GM23338 (cell line): ENCODE measurements at regions not wholly inside any gene's neighbourhood (a gene's known extent, or its start where the extent isn't known, plus 50 kb on each side); places are given as distances from the start of the nearest gene placed in this dataset.

ENCODE experiments used
- EZH2 ChIP-seq: fragments of 200-600 bp; sonication (generic); IDR thresholded peaks from one replicate; pipeline ENCODE4 v1.8.0; 2017; ENCODE audit warnings: antibody characterized with exemption, mild to moderate bottlenecking, low read depth; ENCODE audit not compliant: unreplicated experiment
- EZH2phosphoT487 ChIP-seq: fragments of 200-600 bp; sonication (generic); IDR thresholded peaks from one replicate; pipeline ENCODE4 v1.8.1; 2018; ENCODE audit warnings: antibody characterized with exemption; ENCODE audit not compliant: unreplicated experiment
- JUNB ChIP-seq: IDR thresholded peaks from one replicate; pipeline ENCODE4 v1.6.1; 2016; ENCODE audit warnings: antibody characterized with exemption; ENCODE audit not compliant: unreplicated experiment
- NANOG ChIP-seq: IDR thresholded peaks from 2 replicates; pipeline ENCODE4 v1.6.1; 2016; ENCODE audit warnings: antibody characterized with exemption, borderline replicate concordance
- POLR2AphosphoS5 ChIP-seq: IDR thresholded peaks from 2 replicates; pipeline ENCODE4 v1.6.1; 2016; ENCODE audit warnings: antibody characterized with exemption, low read depth
- TF ChIP-seq, protein P1 (sequence below): IDR thresholded peaks from one replicate; pipeline ENCODE4 v1.6.1; 2018; ENCODE audit warnings: antibody characterized with exemption; ENCODE audit not compliant: unreplicated experiment
- TF ChIP-seq, protein P2 (sequence below), 2 experiments: fragments of 200-600 bp in 1 of 2; sonication (generic) in 1 of 2; conservative IDR thresholded peaks; 2 replicates each; pipeline versions ENCODE4 v1.5.1 to v1.6.1; 2016 to 2017; ENCODE audit warnings: antibody characterized with exemption in 2 of 2, low read depth in 2 of 2, mild to moderate bottlenecking in 2 of 2, moderate library complexity in 1 of 2

DNA sequence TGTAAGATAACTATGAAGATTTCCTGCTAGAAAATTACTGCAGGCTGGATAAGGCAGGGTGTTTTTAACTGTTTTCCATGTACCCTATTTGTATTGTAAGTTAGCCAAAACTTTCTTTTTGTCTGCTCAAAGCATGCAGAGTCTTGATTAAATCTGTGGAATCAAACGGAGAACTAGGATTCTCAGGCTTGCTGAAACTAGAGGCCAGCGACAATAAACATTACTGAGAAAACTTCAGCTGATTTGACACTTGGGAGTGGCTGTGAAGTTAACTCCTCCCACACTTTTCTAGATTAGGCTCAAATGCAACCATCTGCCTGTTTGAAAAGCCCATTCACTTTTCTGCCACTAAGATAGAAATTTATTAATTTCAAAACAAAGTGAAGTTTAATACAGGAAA is 153.2 kb upstream of the FRMD4B start:
- TF ChIP-seq POLR2AphosphoS5 (no peak), EZH2 (no peak), EZH2phosphoT487 (no peak), NANOG (no peak), JUNB (no peak)
- TF ChIP-seq, protein P1, sequence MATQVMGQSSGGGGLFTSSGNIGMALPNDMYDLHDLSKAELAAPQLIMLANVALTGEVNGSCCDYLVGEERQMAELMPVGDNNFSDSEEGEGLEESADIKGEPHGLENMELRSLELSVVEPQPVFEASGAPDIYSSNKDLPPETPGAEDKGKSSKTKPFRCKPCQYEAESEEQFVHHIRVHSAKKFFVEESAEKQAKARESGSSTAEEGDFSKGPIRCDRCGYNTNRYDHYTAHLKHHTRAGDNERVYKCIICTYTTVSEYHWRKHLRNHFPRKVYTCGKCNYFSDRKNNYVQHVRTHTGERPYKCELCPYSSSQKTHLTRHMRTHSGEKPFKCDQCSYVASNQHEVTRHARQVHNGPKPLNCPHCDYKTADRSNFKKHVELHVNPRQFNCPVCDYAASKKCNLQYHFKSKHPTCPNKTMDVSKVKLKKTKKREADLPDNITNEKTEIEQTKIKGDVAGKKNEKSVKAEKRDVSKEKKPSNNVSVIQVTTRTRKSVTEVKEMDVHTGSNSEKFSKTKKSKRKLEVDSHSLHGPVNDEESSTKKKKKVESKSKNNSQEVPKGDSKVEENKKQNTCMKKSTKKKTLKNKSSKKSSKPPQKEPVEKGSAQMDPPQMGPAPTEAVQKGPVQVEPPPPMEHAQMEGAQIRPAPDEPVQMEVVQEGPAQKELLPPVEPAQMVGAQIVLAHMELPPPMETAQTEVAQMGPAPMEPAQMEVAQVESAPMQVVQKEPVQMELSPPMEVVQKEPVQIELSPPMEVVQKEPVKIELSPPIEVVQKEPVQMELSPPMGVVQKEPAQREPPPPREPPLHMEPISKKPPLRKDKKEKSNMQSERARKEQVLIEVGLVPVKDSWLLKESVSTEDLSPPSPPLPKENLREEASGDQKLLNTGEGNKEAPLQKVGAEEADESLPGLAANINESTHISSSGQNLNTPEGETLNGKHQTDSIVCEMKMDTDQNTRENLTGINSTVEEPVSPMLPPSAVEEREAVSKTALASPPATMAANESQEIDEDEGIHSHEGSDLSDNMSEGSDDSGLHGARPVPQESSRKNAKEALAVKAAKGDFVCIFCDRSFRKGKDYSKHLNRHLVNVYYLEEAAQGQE = no peak
- TF ChIP-seq, protein P2, sequence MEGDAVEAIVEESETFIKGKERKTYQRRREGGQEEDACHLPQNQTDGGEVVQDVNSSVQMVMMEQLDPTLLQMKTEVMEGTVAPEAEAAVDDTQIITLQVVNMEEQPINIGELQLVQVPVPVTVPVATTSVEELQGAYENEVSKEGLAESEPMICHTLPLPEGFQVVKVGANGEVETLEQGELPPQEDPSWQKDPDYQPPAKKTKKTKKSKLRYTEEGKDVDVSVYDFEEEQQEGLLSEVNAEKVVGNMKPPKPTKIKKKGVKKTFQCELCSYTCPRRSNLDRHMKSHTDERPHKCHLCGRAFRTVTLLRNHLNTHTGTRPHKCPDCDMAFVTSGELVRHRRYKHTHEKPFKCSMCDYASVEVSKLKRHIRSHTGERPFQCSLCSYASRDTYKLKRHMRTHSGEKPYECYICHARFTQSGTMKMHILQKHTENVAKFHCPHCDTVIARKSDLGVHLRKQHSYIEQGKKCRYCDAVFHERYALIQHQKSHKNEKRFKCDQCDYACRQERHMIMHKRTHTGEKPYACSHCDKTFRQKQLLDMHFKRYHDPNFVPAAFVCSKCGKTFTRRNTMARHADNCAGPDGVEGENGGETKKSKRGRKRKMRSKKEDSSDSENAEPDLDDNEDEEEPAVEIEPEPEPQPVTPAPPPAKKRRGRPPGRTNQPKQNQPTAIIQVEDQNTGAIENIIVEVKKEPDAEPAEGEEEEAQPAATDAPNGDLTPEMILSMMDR (conservative IDR thresholded peaks at IDR 0.05; ENCODE audit: low read depth in 2 of 2) = no peak
